ENCODE measurements at regions not wholly inside any gene's neighbourhood (a gene's known extent, or its start where the extent isn't known, plus 50 kb on each side); places are given as distances from the start of the nearest gene placed in this dataset.
"Not testable (repeated sequence)": the region's sequence is repeated elsewhere in the genome, so short reads cannot be mapped to it uniquely, and the experiment has no call there.

- 93% methylated on average over 15 of the region's 15 CpGs for WGBS (ENCODE audit: low lambda C conversion rate, missing lambda C conversion rate)
- Histone ChIP-seq H3K79me2 (no peaks in the 10 kb centered on the region), H3K9me2 (replicated peaks; ENCODE audit: insufficient read depth) (no peaks in the 10 kb centered on the region), H3K4me1 (ENCODE audit: insufficient read depth) (no peaks in the 10 kb centered on the region), H2AFZ (no peak overlapping the region), H3K27me3 (no peaks in the 10 kb centered on the region), H3K4me3 (no peak overlapping the region), H4K20me1 (ENCODE audit: insufficient read depth, poor library complexity, severe bottlenecking) (no peaks in the 10 kb centered on the region), H3K4me2 (no peak overlapping the region), H3K9me3 (ENCODE audit: low read depth) (no peaks in the 10 kb centered on the region), H3K27ac (no peak overlapping the region), H3K36me3 (replicated peaks; ENCODE audit: insufficient read depth, low read depth) (no peaks in the 10 kb centered on the region)
- TF ChIP-seq CTCF (IDR thresholded peaks at IDR 0.05; ENCODE audit: poor library complexity) = no peak
- no peak for TF ChIP-seq EZH2phosphoT487 (IDR thresholded peaks at IDR 0.05; ENCODE audit: low read depth, severe bottlenecking, unreplicated experiment)
- no peak for TF ChIP-seq EZH2 (IDR thresholded peaks at IDR 0.05; ENCODE audit: borderline replicate concordance)
- no peak for DNase-seq (ENCODE audit: low spot score)
Observed at GRCh38 chr2:240191001-240191400, 50.5 kb upstream of the OTOS start.

- no peak overlapping the region for H2AFZ ChIP-seq
- no peaks in the 10 kb centered on the region for H3K27me3 ChIP-seq
- TF ChIP-seq CTCF (IDR thresholded peaks at IDR 0.05; ENCODE audit: poor library complexity) = no peak
- no peak for TF ChIP-seq EZH2 (IDR thresholded peaks at IDR 0.05; ENCODE audit: borderline replicate concordance)
- TF ChIP-seq EZH2phosphoT487 (IDR thresholded peaks at IDR 0.05; ENCODE audit: low read depth, severe bottlenecking, unreplicated experiment) = no peak
- no peaks in the 10 kb centered on the region for H3K9me2 ChIP-seq (replicated peaks; ENCODE audit: insufficient read depth)
- WGBS (ENCODE audit: low lambda C conversion rate, missing lambda C conversion rate) = 77% methylated on average over 5 of the region's 5 CpGs
- H3K36me3 ChIP-seq (replicated peaks; ENCODE audit: insufficient read depth, low read depth) = no peaks in the 10 kb centered on the region
- no peak overlapping the region for H3K4me3 ChIP-seq
- H3K4me2 ChIP-seq = no peak overlapping the region
- H4K20me1 ChIP-seq (ENCODE audit: insufficient read depth, poor library complexity, severe bottlenecking) = no peaks in the 10 kb centered on the region
- no peaks in the 10 kb centered on the region for H3K9me3 ChIP-seq (ENCODE audit: low read depth)
- DNase-seq (ENCODE audit: low spot score) = no peak
- no peaks in the 10 kb centered on the region for H3K4me1 ChIP-seq (ENCODE audit: insufficient read depth)
- H3K79me2 ChIP-seq = no peaks in the 10 kb centered on the region
- H3K27ac ChIP-seq = no peak overlapping the region
Observed at GRCh38 chr2:240192661-240193060, 52.2 kb upstream of the OTOS start.

DNA sequence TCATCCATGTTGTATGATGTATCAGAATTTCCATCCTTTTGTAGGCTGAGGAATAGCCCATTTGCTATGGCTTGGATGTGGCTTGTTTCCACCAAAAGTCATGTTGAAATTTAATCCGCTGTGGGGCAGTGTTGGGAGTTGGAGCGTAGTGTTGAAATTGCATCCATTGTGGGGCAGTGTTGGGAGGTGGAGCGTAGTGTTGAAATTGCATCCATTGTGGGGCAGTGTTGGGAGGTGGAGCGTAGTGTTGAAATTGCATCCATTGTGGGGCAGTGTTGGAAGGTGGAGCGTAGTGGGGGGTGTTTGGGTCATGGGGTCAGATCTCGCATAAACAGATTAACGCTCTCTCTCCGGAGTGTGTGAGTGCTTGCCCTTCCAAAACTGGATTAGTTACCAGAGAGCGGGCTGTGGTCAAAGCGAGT lies 53.9 kb upstream of the OTOS start:
- TF ChIP-seq CTCF (IDR thresholded peaks at IDR 0.05; ENCODE audit: poor library complexity) = peak; percentile 26
- DNase-seq (ENCODE audit: low spot score) = not testable (repeated sequence)

DNA sequence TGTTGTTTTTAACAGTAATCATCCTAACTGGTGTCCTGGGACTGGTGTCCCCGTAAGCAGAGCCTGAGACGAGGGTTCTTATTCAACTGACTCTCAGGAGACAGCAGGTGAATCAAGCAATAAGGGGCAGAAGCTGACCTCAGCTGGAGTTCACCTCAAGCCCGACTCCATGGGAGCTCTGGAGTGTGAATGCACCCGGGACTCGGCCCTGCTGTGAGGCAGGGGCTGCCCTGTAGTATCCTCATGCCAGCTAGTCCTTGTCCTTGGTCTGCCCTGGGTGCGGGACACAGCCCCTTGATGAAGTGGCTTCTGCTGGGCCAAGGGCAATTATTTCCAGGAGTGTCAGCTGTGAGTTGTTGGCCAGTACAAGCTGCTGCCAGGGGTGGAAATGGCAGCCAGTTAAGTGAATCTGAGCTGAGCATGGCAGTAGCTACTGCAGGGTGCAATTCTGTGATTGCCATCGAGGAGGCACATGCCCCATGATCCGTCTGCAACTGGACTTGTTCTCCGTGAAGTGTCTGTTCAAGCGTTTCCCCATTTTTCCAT lies 54.9 kb upstream of the OTOS start:
- H3K4me1 ChIP-seq (ENCODE audit: insufficient read depth) = no peaks in the 10 kb centered on the region
- no peak overlapping the region for H2AFZ ChIP-seq
- no peaks in the 10 kb centered on the region for H3K27me3 ChIP-seq
- WGBS (ENCODE audit: low lambda C conversion rate, missing lambda C conversion rate) = 93% methylated on average over 10 of the region's 10 CpGs
- DNase-seq (ENCODE audit: low spot score) = no peak
- no peaks in the 10 kb centered on the region for H3K9me2 ChIP-seq (replicated peaks; ENCODE audit: insufficient read depth)
- no peak overlapping the region for H3K4me2 ChIP-seq
- no peaks in the 10 kb centered on the region for H3K36me3 ChIP-seq (replicated peaks; ENCODE audit: insufficient read depth, low read depth)
- no peak overlapping the region for H3K27ac ChIP-seq
- H4K20me1 ChIP-seq (ENCODE audit: insufficient read depth, poor library complexity, severe bottlenecking) = no peaks in the 10 kb centered on the region
- no peak for TF ChIP-seq EZH2 (IDR thresholded peaks at IDR 0.05; ENCODE audit: borderline replicate concordance)
- no peak for TF ChIP-seq EZH2phosphoT487 (IDR thresholded peaks at IDR 0.05; ENCODE audit: low read depth, severe bottlenecking, unreplicated experiment)
- no peak for TF ChIP-seq CTCF (IDR thresholded peaks at IDR 0.05; ENCODE audit: poor library complexity)
- no peaks in the 10 kb centered on the region for H3K9me3 ChIP-seq (ENCODE audit: low read depth)
- no peak overlapping the region for H3K4me3 ChIP-seq
- no peaks in the 10 kb centered on the region for H3K79me2 ChIP-seq

More for the DNA sequence above, 53.9 kb upstream of the OTOS start:
- H3K4me2 ChIP-seq; H3K36me3 ChIP-seq (replicated peaks; ENCODE audit: insufficient read depth, low read depth); H3K4me3 ChIP-seq; H3K27me3 ChIP-seq; H3K27ac ChIP-seq; H3K79me2 ChIP-seq; H2AFZ ChIP-seq; H3K9me3 ChIP-seq (ENCODE audit: low read depth); H3K9me2 ChIP-seq (replicated peaks; ENCODE audit: insufficient read depth); H4K20me1 ChIP-seq (ENCODE audit: insufficient read depth, poor library complexity, severe bottlenecking); H3K4me1 ChIP-seq (ENCODE audit: insufficient read depth): not testable (repeated sequence)
- 20% methylated on average over 10 of the region's 10 CpGs for WGBS (ENCODE audit: low lambda C conversion rate, missing lambda C conversion rate)
